ENCODE measurements at regions not wholly inside any gene's neighbourhood (a gene's known extent, or its start where the extent isn't known, plus 50 kb on each side); places are given as distances from the start of the nearest gene placed in this dataset.

GRCh38 chr12:63317880-63318279, 166.9 kb upstream of the AVPR1A start:
- H3K36me3 ChIP-seq (ENCODE audit: control insufficient read depth in 2 of 2, extremely low read depth in 1 of 2, insufficient read depth in 2 of 2, low read length in 2 of 2), result no peaks in the 10 kb centered on the region
- no peaks in the 10 kb centered on the region for H3K9me1 ChIP-seq (replicated peaks; ENCODE audit: control insufficient read depth, extremely low read depth, insufficient read depth, low read length)
- no peaks in the 10 kb centered on the region for H3K79me2 ChIP-seq (ENCODE audit: control insufficient read depth, insufficient read depth, low read length)
- H4K20me1 ChIP-seq (replicated peaks; ENCODE audit: control insufficient read depth, extremely low read depth, insufficient read depth, low read length), result no peaks in the 10 kb centered on the region
- DNase-seq (ENCODE audit: low read depth, low spot score), result no peak
- no peak overlapping the region for H3K27ac ChIP-seq (ENCODE audit: insufficient read depth, low read depth, low read length)
- dilution Hi-C loops (cut with MboI; ENCODE audit: extremely low pct_ligation_motif_present, low sequenced_read_pairs), result no loop called here
- no peaks in the 10 kb centered on the region for H3K4me1 ChIP-seq (ENCODE audit: control insufficient read depth, extremely low read depth, insufficient read depth, low read length)
- H3K9me3 ChIP-seq (replicated peaks; ENCODE audit: control insufficient read depth, insufficient read depth, low read length), result no peaks in the 10 kb centered on the region
- no TSS peak for BruUV-seq (replicated peaks)
- ChIA-PET CTCF (no interaction called here), POLR2A (no interaction called here)
- intact Hi-C loops (cut with micrococcal nuclease), result no loop called here
- no peak overlapping the region for H3K4me3 ChIP-seq (replicated peaks in 1 of 3; ENCODE audit: insufficient read depth in 1 of 3, low read depth in 1 of 3, low read length in 3 of 3)
- no peak overlapping the region for H3K9ac ChIP-seq (replicated peaks; ENCODE audit: extremely low read depth, insufficient read depth, low read length)
- no peak for FAIRE-seq
- H3K27me3 ChIP-seq (ENCODE audit: control insufficient read depth in 2 of 2, insufficient read depth in 2 of 2, low read length in 2 of 2), result peaks cover 2% of the 10 kb centered on the region in 2 experiments
- no peak overlapping the region for H3K4me2 ChIP-seq (ENCODE audit: insufficient read depth, low read length)
- TF ChIP-seq POLR2AphosphoS5 (IDR thresholded peaks at IDR 0.05; ENCODE audit: insufficient read depth, low read depth, low read length) (no peak), MYC (IDR thresholded peaks at IDR 0.05; ENCODE audit: low read depth, low read length) (no peak), CTCF (IDR thresholded peaks at IDR 0.05; ENCODE audit: extremely low read depth in 1 of 2, insufficient read depth in 1 of 2, low read depth in 1 of 2, low read length in 2 of 2) (no peak), FOS (IDR thresholded peaks at IDR 0.05; ENCODE audit: borderline replicate concordance, insufficient read depth, low read length) (no peak), GATA2 (IDR thresholded peaks at IDR 0.05; ENCODE audit: insufficient read depth, insufficient read length, low read depth, low read length) (no peak), POLR2A (IDR thresholded peaks at IDR 0.05; ENCODE audit: low read depth, low read length) (no peak), EZH2 (IDR thresholded peaks at IDR 0.05; ENCODE audit: borderline replicate concordance, low read depth, low read length, severe bottlenecking) (no peak), JUN (IDR thresholded peaks at IDR 0.05; ENCODE audit: borderline replicate concordance, insufficient read depth, insufficient read length, low read depth) (no peak)
- TF ChIP-seq, protein P1, sequence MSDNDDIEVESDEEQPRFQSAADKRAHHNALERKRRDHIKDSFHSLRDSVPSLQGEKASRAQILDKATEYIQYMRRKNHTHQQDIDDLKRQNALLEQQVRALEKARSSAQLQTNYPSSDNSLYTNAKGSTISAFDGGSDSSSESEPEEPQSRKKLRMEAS (IDR thresholded peaks at IDR 0.05; ENCODE audit: insufficient read depth, insufficient read length), result no peak
- H2AFZ ChIP-seq (ENCODE audit: low read depth, low read length), result no peak overlapping the region

Measured in endothelial cell of umbilical vein (primary cell).